ENCODE measurements at regions not wholly inside any gene's neighbourhood (a gene's known extent, or its start where the extent isn't known, plus 50 kb on each side); places are given as distances from the start of the nearest gene placed in this dataset.

DNA sequence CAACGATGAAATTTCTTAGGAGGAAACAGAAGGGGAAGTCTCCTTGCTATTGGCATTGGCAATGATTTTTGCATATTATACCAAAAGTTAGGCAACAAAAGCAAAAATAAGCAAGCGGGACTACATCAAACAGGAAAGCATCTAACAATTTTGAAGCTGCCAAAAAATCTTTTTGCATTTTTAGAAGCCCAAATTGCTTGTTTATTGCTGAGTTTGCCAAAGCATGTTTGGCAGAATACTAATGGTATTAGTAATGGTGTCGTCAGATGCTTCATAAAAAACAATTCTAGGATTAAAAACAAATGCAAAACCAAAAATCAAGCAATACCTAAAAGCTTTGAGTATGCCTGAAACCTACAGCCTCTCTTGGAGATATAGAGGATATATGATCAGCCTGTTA lies 80.0 kb downstream of the GALR1 start:
- 61 to 66% methylated on average over 3 of the region's 3 CpGs for WGBS, 2 donors
- no peaks in the 10 kb centered on the region for H3K27me3 ChIP-seq (ENCODE audit: control insufficient read depth in 1 of 2, insufficient read depth in 2 of 2, low read length in 2 of 2)
- H3K4me3 ChIP-seq (ENCODE audit: low read depth in 1 of 2, low read length in 2 of 2), result no peak overlapping the region
- H3K27ac ChIP-seq (ENCODE audit: low read depth in 2 of 2, low read length in 1 of 2), result no peak overlapping the region
- no peaks in the 10 kb centered on the region for H3K36me3 ChIP-seq (ENCODE audit: control insufficient read depth in 2 of 2, insufficient read depth in 2 of 2, low read length in 1 of 2)
- H3K4me1 ChIP-seq (ENCODE audit: control insufficient read depth in 2 of 2, insufficient read depth in 2 of 2, low read length in 1 of 2), result no peaks in the 10 kb centered on the region
- H3K9me3 ChIP-seq (ENCODE audit: control insufficient read depth in 2 of 2, insufficient read depth in 1 of 2, low read depth in 1 of 2, low read length in 1 of 2), result no peaks in the 10 kb centered on the region

DNA sequence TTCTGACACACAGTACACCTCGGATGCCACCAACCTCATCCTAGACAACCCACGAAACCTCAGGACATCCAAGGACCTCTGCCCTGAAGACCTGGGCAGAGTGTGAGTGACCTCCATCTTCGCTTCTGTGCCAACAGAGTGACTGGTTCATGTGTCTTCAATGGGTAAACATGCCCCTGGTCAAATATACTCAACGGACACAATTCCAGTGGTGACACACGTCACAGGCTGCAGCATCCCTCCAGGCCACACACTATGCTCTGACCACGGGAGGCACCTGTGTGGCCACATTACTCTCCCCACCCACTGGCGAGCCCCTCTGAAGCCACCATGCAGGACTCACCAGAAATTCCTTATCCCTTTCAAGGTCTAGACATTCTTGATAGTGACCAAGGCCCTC lies 85.2 kb downstream of the GALR1 start:
- Histone ChIP-seq H3K27ac (ENCODE audit: low read depth in 2 of 2, low read length in 1 of 2) (no peak overlapping the region), H3K4me1 (ENCODE audit: control insufficient read depth in 2 of 2, insufficient read depth in 2 of 2, low read length in 1 of 2) (no peaks in the 10 kb centered on the region), H3K9me3 (ENCODE audit: control insufficient read depth in 2 of 2, insufficient read depth in 1 of 2, low read depth in 1 of 2, low read length in 1 of 2) (peaks cover 0 to 4% of the 10 kb centered on the region in 2 donors), H3K4me3 (ENCODE audit: low read depth in 1 of 2, low read length in 2 of 2) (no peak overlapping the region), H3K27me3 (ENCODE audit: control insufficient read depth in 1 of 2, insufficient read depth in 2 of 2, low read length in 2 of 2) (no peaks in the 10 kb centered on the region), H3K36me3 (ENCODE audit: control insufficient read depth in 2 of 2, insufficient read depth in 2 of 2, low read length in 1 of 2) (no peaks in the 10 kb centered on the region)
- WGBS, 2 donors, result 72 to 79% methylated on average over 7 of the region's 7 CpGs

DNA sequence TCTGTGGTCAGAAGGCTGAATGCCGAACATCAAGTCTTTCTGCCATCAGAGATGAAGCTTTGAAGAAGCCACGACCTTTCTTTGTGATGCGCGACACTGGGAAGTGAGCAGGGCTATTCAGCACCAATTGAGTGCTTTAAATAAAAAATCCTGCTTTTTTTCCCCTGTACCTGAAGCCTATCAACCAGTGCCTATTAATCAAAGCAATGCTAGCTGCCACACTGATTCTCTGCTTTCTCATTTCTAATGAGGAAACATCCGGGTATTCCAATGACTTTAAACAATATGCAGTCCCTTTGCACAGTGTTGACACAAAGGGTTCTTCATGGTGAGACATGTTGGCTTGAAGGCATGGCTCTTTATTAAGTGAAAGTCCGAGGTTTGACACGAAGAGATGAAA lies 88.0 kb downstream of the GALR1 start:
- Histone ChIP-seq H3K9me3 (ENCODE audit: control insufficient read depth in 2 of 2, insufficient read depth in 1 of 2, low read depth in 1 of 2, low read length in 1 of 2) (peaks cover 1 to 4% of the 10 kb centered on the region in 2 donors), H3K36me3 (ENCODE audit: control insufficient read depth in 2 of 2, insufficient read depth in 2 of 2, low read length in 1 of 2) (no peaks in the 10 kb centered on the region), H3K4me3 (ENCODE audit: low read depth in 1 of 2, low read length in 2 of 2) (no peak overlapping the region), H3K27ac (ENCODE audit: low read depth in 2 of 2, low read length in 1 of 2) (no peak overlapping the region), H3K27me3 (ENCODE audit: control insufficient read depth in 1 of 2, insufficient read depth in 2 of 2, low read length in 2 of 2) (no peaks in the 10 kb centered on the region), H3K4me1 (ENCODE audit: control insufficient read depth in 2 of 2, insufficient read depth in 2 of 2, low read length in 1 of 2) (no peaks in the 10 kb centered on the region)
- 52 to 53% methylated on average over 7 of the region's 7 CpGs for WGBS, 2 donors

DNA sequence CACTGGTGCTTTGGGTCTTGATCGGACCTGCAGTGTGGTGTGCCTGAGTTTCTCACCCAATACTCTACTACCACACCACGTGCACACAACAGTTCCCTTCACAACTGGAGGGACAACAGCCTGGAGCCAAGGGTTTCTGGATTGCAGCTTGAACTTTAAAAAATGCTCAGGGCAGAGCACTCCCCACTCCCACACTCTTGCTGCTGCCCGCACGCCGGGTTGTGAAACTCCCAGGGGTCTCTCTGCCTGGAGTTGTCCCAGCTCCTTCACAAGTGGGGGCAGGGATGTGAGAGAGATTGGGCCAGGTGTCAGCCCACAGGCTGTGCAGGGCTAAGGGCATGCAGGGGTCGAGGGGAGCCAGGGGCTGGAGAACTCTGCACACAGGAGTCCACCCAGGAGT lies 89.4 kb downstream of the GALR1 start:
- Histone ChIP-seq H3K27ac (ENCODE audit: low read depth in 2 of 2, low read length in 1 of 2) (no peak overlapping the region), H3K36me3 (ENCODE audit: control insufficient read depth in 2 of 2, insufficient read depth in 2 of 2, low read length in 1 of 2) (no peaks in the 10 kb centered on the region), H3K27me3 (ENCODE audit: control insufficient read depth in 1 of 2, insufficient read depth in 2 of 2, low read length in 2 of 2) (no peaks in the 10 kb centered on the region), H3K4me1 (ENCODE audit: control insufficient read depth in 2 of 2, insufficient read depth in 2 of 2, low read length in 1 of 2) (no peaks in the 10 kb centered on the region), H3K4me3 (ENCODE audit: low read depth in 1 of 2, low read length in 2 of 2) (no peak overlapping the region), H3K9me3 (ENCODE audit: control insufficient read depth in 2 of 2, insufficient read depth in 1 of 2, low read depth in 1 of 2, low read length in 1 of 2) (peaks cover 3 to 8% of the 10 kb centered on the region in 2 donors)
- WGBS, 2 donors, result 64% methylated on average over 6 of the region's 6 CpGs

DNA sequence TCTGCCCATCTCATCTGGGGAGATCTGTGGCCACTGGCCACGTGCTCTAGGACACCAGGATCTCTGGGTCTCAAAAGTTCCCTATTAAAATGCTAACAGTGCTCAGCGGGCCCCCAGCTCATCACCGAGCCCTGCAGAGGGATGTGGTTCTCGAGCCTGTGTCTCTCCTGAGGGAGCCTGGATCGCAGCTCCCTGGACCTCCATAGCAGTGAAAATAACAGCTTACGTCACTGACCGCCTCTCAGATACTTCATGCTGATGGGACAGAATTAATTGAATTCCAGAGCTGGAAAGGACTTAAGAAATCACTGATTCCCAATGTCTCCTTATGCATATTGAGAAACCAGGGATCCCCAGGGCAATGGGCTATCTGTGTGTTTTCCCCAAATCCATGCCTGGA lies 90.0 kb downstream of the GALR1 start:
- Histone ChIP-seq H3K9me3 (ENCODE audit: control insufficient read depth in 2 of 2, insufficient read depth in 1 of 2, low read depth in 1 of 2, low read length in 1 of 2) (peaks cover 3 to 8% of the 10 kb centered on the region in 2 donors), H3K27ac (ENCODE audit: low read depth in 2 of 2, low read length in 1 of 2) (no peak overlapping the region), H3K36me3 (ENCODE audit: control insufficient read depth in 2 of 2, insufficient read depth in 2 of 2, low read length in 1 of 2) (no peaks in the 10 kb centered on the region), H3K4me1 (ENCODE audit: control insufficient read depth in 2 of 2, insufficient read depth in 2 of 2, low read length in 1 of 2) (no peaks in the 10 kb centered on the region), H3K27me3 (ENCODE audit: control insufficient read depth in 1 of 2, insufficient read depth in 2 of 2, low read length in 2 of 2) (no peaks in the 10 kb centered on the region), H3K4me3 (ENCODE audit: low read depth in 1 of 2, low read length in 2 of 2) (no peak overlapping the region)
- 76 to 79% methylated on average over 7 of the region's 7 CpGs for WGBS, 2 donors

DNA sequence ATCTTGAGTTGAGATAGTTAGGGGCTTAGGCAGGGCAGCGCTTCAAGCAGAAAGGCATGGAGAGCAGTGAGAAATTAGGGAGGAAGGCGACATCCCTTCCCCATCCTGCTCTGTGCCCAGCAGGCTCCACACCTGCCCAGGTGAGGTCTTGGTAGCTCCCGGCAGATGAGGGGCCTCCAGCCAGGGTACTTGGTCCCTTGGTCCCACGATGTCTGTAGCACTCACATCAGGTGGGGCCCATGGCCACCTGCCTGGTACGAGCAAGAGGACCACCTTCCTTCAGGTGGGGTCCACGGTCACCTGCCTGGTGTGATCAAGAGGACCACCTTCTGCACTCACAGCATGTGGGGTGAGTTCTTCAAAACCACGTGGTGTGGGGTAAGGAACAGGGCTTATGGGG lies 91.2 kb downstream of the GALR1 start:
- WGBS, 2 donors, result 83 to 88% methylated on average over 7 of the region's 7 CpGs
- H3K36me3 ChIP-seq (ENCODE audit: control insufficient read depth in 2 of 2, insufficient read depth in 2 of 2, low read length in 1 of 2), result no peaks in the 10 kb centered on the region
- H3K4me1 ChIP-seq (ENCODE audit: control insufficient read depth in 2 of 2, insufficient read depth in 2 of 2, low read length in 1 of 2), result no peaks in the 10 kb centered on the region
- no peak overlapping the region for H3K27ac ChIP-seq (ENCODE audit: low read depth in 2 of 2, low read length in 1 of 2)
- no peaks in the 10 kb centered on the region for H3K27me3 ChIP-seq (ENCODE audit: control insufficient read depth in 1 of 2, insufficient read depth in 2 of 2, low read length in 2 of 2)
- H3K9me3 ChIP-seq (ENCODE audit: control insufficient read depth in 2 of 2, insufficient read depth in 1 of 2, low read depth in 1 of 2, low read length in 1 of 2), result peaks cover 3 to 8% of the 10 kb centered on the region in 2 donors
- H3K4me3 ChIP-seq (ENCODE audit: low read depth in 1 of 2, low read length in 2 of 2), result no peak overlapping the region

DNA sequence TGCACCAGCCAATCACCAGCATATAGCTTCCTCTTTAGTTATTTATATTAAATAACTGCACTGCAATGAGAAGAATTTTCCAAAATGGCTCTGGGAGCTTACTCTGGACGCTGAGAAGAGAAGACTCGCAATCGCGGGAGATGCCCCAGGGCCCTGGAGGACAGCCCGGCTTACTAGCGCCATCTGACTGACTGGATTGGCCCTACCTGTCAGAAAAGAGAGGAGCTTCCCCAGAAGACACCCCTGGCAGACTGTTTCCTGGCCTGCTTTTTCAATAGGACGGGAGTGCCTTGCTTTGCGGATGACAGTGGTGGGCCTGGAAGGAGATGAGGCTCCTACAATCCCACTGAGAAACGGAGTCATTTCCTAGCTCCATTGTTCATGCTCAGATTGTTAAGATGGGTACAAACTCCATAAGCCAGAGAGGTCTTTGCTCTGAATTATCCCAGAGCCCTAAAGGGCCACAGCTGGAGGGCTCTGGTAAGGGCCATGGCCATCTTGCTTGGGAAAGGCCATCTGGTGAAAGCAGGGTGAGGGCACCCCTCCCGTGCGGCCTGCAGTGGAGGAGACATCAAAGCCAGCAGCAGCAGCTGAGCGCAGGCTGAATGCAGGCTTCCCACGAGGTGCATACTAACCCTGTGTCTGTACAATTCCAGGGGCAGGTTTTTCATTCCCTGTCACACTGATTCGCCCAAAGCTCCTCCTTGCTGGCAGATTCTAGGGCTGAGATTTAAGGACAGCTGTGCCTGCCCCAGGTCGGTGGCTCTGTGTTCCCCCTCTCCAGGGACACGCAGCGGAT lies 92.1 kb downstream of the GALR1 start:
- Histone ChIP-seq H3K9me3 (ENCODE audit: control insufficient read depth in 2 of 2, insufficient read depth in 1 of 2, low read depth in 1 of 2, low read length in 1 of 2) (peaks cover 3 to 4% of the 10 kb centered on the region in 2 donors), H3K27me3 (ENCODE audit: control insufficient read depth in 1 of 2, insufficient read depth in 2 of 2, low read length in 2 of 2) (no peaks in the 10 kb centered on the region), H3K27ac (ENCODE audit: low read depth in 2 of 2, low read length in 1 of 2) (no peak overlapping the region), H3K4me3 (ENCODE audit: low read depth in 1 of 2, low read length in 2 of 2) (no peak overlapping the region), H3K36me3 (ENCODE audit: control insufficient read depth in 2 of 2, insufficient read depth in 2 of 2, low read length in 1 of 2) (no peaks in the 10 kb centered on the region), H3K4me1 (ENCODE audit: control insufficient read depth in 2 of 2, insufficient read depth in 2 of 2, low read length in 1 of 2) (no peaks in the 10 kb centered on the region)
- WGBS, 2 donors, result 85 to 86% methylated on average over 17 of the region's 17 CpGs

DNA sequence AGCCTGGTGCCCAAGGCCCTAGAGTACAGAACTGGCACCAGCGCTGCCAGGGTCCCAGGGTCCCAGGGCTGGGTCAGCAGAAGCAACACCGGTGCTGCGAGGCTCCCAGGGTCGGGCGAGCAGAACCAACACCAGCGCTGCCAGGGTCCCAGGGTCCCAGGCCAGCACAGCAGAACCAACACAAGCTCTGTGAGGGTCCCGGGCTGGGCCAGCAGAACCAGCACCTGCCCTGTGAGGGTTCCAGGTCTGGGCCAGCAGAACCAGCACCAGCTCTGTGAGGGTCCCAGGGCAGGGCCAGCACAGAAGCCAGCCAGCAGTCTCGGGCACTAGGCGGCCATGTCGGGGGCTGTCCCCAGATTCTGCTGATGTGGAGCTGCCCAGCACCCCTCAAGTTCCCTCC lies 93.1 kb downstream of the GALR1 start:
- WGBS, 2 donors, result 87 to 93% methylated on average over 10 of the region's 10 CpGs
- Histone ChIP-seq H3K4me1 (ENCODE audit: control insufficient read depth in 2 of 2, insufficient read depth in 2 of 2, low read length in 1 of 2) (no peaks in the 10 kb centered on the region), H3K27ac (ENCODE audit: low read depth in 2 of 2, low read length in 1 of 2) (no peak overlapping the region), H3K36me3 (ENCODE audit: control insufficient read depth in 2 of 2, insufficient read depth in 2 of 2, low read length in 1 of 2) (no peaks in the 10 kb centered on the region), H3K27me3 (ENCODE audit: control insufficient read depth in 1 of 2, insufficient read depth in 2 of 2, low read length in 2 of 2) (no peaks in the 10 kb centered on the region), H3K9me3 (ENCODE audit: control insufficient read depth in 2 of 2, insufficient read depth in 1 of 2, low read depth in 1 of 2, low read length in 1 of 2) (peaks cover 3 to 4% of the 10 kb centered on the region in 2 donors), H3K4me3 (ENCODE audit: low read depth in 1 of 2, low read length in 2 of 2) (no peak overlapping the region)

DNA sequence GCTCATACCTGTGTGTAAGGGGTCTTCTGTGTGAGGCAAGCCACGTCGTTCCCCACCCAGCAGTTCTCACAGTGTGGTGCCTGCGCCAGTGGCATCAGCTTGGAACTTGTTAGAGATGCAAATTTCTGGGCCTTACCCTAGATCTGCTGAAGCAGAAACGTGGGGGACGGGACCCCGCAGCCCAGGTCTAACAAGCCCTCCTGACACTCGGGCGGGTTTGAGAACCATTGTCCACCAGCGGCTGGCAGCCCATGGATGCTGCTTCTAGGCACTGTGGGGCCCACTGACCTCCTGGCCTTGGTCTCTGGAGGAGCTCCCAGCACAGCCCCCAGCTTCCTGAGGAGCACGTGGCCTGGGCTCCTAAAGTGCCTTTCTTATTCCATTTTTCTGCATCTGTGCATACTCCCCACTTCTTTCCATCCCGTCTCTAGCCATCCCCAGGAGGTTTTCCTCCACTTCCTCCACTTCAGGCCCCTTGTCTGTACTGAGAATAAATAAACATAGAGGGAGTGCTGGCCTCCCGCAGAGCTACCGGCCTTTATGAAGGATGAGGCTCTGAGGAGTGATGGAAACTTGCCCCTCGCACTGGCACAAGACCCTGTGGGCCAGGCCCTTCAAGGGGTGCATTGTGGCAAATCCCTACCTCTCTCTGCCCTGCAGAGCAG lies 94.3 kb downstream of the GALR1 start:
- no peak overlapping the region for H3K4me3 ChIP-seq (ENCODE audit: low read depth in 1 of 2, low read length in 2 of 2)
- WGBS, 2 donors, result 67 to 70% methylated on average over 14 of the region's 14 CpGs
- no peak overlapping the region for H3K27ac ChIP-seq (ENCODE audit: low read depth in 2 of 2, low read length in 1 of 2)

More for the DNA sequence above, 94.3 kb downstream of the GALR1 start:
- H3K9me3 ChIP-seq (ENCODE audit: control insufficient read depth in 2 of 2, insufficient read depth in 1 of 2, low read depth in 1 of 2, low read length in 1 of 2), result peaks cover 3 to 4% of the 10 kb centered on the region in 2 donors
- no peaks in the 10 kb centered on the region for H3K36me3 ChIP-seq (ENCODE audit: control insufficient read depth in 2 of 2, insufficient read depth in 2 of 2, low read length in 1 of 2)
- H3K4me1 ChIP-seq (ENCODE audit: control insufficient read depth in 2 of 2, insufficient read depth in 2 of 2, low read length in 1 of 2), result no peaks in the 10 kb centered on the region
- H3K27me3 ChIP-seq (ENCODE audit: control insufficient read depth in 1 of 2, insufficient read depth in 2 of 2, low read length in 2 of 2), result no peaks in the 10 kb centered on the region
